GM12878 (cell line): ENCODE measurements at regions not wholly inside any gene's neighbourhood (a gene's known extent, or its start where the extent isn't known, plus 50 kb on each side); places are given as distances from the start of the nearest gene placed in this dataset.

Experiments
- ATAC-seq: fragments of 200-7000 bp; cut with Tn5 transposase; 3 replicates; pipeline ENCODE4 v1.9.1; 2020; ENCODE audit warnings: mild to moderate bottlenecking, moderate library complexity
- BruUV-seq: library from RNA; stranded (reverse); fragments of 400-500 nt; replicated peaks from 2 replicates; lab custom pipeline; 2021; lab: Mats Ljungman, UMichigan
- CTCF ChIA-PET: fragments of 300-600 bp; sonication (Branson Sonifier 250); formaldehyde crosslinking; extraction: SDS; loops from one replicate; lab custom pipeline; 2021; ENCODE audit warnings: inconsistent platforms; lab: Yijun Ruan, JAX
- POLR2A ChIA-PET: fragments of 350-600 bp; formaldehyde crosslinking; extraction: SDS; loops from one replicate; lab custom pipeline; 2021; ENCODE audit warnings: inconsistent platforms; lab: Charles Lee
- RAD21 ChIA-PET: fragments of 300-600 bp; sonication (Branson Sonifier 250); formaldehyde crosslinking; loops from one replicate; lab custom pipeline; 2023; ENCODE audit warnings: antibody characterized with exemption; ENCODE audit not compliant: unreplicated experiment; lab: Charles Lee
- SMC1A ChIA-PET: fragments of 300-600 bp; sonication (Branson Sonifier 250); formaldehyde crosslinking; loops from one replicate; lab custom pipeline; 2023; ENCODE audit not compliant: unreplicated experiment, uncharacterized antibody; lab: Charles Lee
- DNase-seq: peaks from one replicate; pipeline ENCODE4 v3.0.0-alpha.2; 2011; ENCODE audit warnings: low read depth, low spot score
- FAIRE-seq: peaks from 3 replicates; lab custom pipeline; 2011; peaks lifted over from hg19 to GRCh38; lab: Jason Lieb, UNC
- H2AFZ ChIP-seq: 2 replicates; pipeline ENCODE4 v1.6.0; 2011; ENCODE audit warnings: low read depth, low read length, control low read depth; ENCODE audit not compliant: control insufficient read depth
- H3K27ac ChIP-seq: 2 replicates; pipeline ENCODE4 v1.5.1; 2011; ENCODE audit warnings: control low read depth; ENCODE audit not compliant: control insufficient read depth, insufficient read depth
- H3K27me3 ChIP-seq, 2 experiments: replicated peaks in 1 of 2; 2 replicates each; pipeline versions ENCODE4 v1.6.0 to v1.6.1; 2011; ENCODE audit warnings: low read length in 1 of 2; ENCODE audit not compliant: control insufficient read depth in 2 of 2, insufficient read depth in 2 of 2
- H3K36me3 ChIP-seq, 2 experiments: 2 replicates each; pipeline ENCODE4 v1.5.1; 2011; ENCODE audit warnings: low read length in 1 of 2; ENCODE audit not compliant: control insufficient read depth in 2 of 2, insufficient read depth in 2 of 2
- H3K4me1 ChIP-seq: 2 replicates; pipeline ENCODE4 v1.6.1; 2011; ENCODE audit warnings: mild to moderate bottlenecking, low read length, moderate library complexity, mixed read lengths; ENCODE audit not compliant: control insufficient read depth, insufficient read depth
- H3K4me2 ChIP-seq: 2 replicates; pipeline ENCODE4 v1.6.0; 2011; ENCODE audit warnings: control low read depth; ENCODE audit not compliant: control insufficient read depth, insufficient read depth
- H3K4me3 ChIP-seq: fragments of 200-600 bp; sonication (generic); 2 replicates; pipeline ENCODE4 v1.5.1; 2016
- H3K79me2 ChIP-seq: 2 replicates; pipeline ENCODE4 v1.6.0; 2011; ENCODE audit warnings: low read length; ENCODE audit not compliant: control insufficient read depth, insufficient read depth
- H3K9ac ChIP-seq: 2 replicates; pipeline ENCODE4 v1.8.0; 2011; ENCODE audit warnings: low read length, control low read depth, mixed read lengths; ENCODE audit not compliant: control insufficient read depth, insufficient read depth
- H3K9me3 ChIP-seq: replicated peaks from 3 replicates; pipeline ENCODE4 v1.5.1; 2011; ENCODE audit warnings: mild to moderate bottlenecking, low read length; ENCODE audit not compliant: control insufficient read depth, insufficient read depth
- H4K20me1 ChIP-seq: 2 replicates; pipeline ENCODE4 v1.6.0; 2011; ENCODE audit not compliant: control insufficient read depth, insufficient read depth
- ATF2 ChIP-seq: IDR thresholded peaks from 2 replicates; pipeline ENCODE4 v1.6.1; 2012; ENCODE audit warnings: low read length, inconsistent platforms
- IKZF1 ChIP-seq: fragments of 450-650 bp; conservative IDR thresholded peaks from 2 replicates; pipeline ENCODE4 v1.6.1; 2017; ENCODE audit warnings: antibody characterized with exemption, mild to moderate bottlenecking
- MTA3 ChIP-seq: IDR thresholded peaks from 2 replicates; pipeline ENCODE4 v1.6.1; 2012; ENCODE audit warnings: low read length, inconsistent platforms, borderline replicate concordance
- MYC ChIP-seq: IDR thresholded peaks from 2 replicates; pipeline ENCODE4 v1.6.1; 2011; ENCODE audit warnings: mild to moderate bottlenecking, low read length, moderate library complexity, inconsistent platforms; ENCODE audit not compliant: insufficient read depth, insufficient replicate concordance, insufficient read length, severe bottlenecking
- RBBP5 ChIP-seq: fragments of 200-600 bp; sonication (generic); conservative IDR thresholded peaks from 2 replicates; pipeline ENCODE4 v1.6.1; 2016
- SKIL ChIP-seq: fragments of 450-650 bp; IDR thresholded peaks from 2 replicates; pipeline ENCODE4 v1.6.1; 2017; ENCODE audit warnings: mild to moderate bottlenecking, low read depth, inconsistent platforms; ENCODE audit not compliant: poor library complexity, severe bottlenecking
- SPI1 ChIP-seq: IDR thresholded peaks from 2 replicates; pipeline ENCODE4 v1.6.1; 2011; ENCODE audit warnings: low read depth, mild to moderate bottlenecking, low read length, moderate library complexity, borderline replicate concordance; ENCODE audit not compliant: insufficient read depth
- STAT1 ChIP-seq: fragments of 450-650 bp; conservative IDR thresholded peaks from 2 replicates; pipeline ENCODE4 v1.6.1; 2014; ENCODE audit warnings: antibody characterized with exemption, mild to moderate bottlenecking
- SUPT20H ChIP-seq: IDR thresholded peaks from 2 replicates; pipeline ENCODE4 v1.6.1; 2011; ENCODE audit warnings: low read depth, mild to moderate bottlenecking, low read length, moderate library complexity, borderline replicate concordance; ENCODE audit not compliant: control insufficient read depth
- ZBED1 ChIP-seq: IDR thresholded peaks from 2 replicates; pipeline ENCODE4 v1.6.1; 2016; ENCODE audit warnings: borderline replicate concordance
- ZBTB33 ChIP-seq: fragments of 450-650 bp; IDR thresholded peaks from 2 replicates; pipeline ENCODE4 v1.6.1; 2017; ENCODE audit warnings: mild to moderate bottlenecking
- WGBS: methylation state at CpG from one replicate; pipeline ENCODE4 v1.1.6; 2016; ENCODE audit warnings: low lambda C conversion rate; ENCODE audit not compliant: insufficient replicate concordance, insufficient coverage; ENCODE audit errors: missing lambda C conversion rate; 5-methylcytosine and 5-hydroxymethylcytosine counted together
- in situ Hi-C: fragments of 300-500 bp; cut with MboI; formaldehyde crosslinking; loops from 9 replicates; pipeline ENCODE4 v1.14.3; 2018; ENCODE audit warnings: mixed read lengths
- intact Hi-C: fragments of 100-400 bp; cut with micrococcal nuclease; formaldehyde crosslinking; loops from one replicate; pipeline ENCODE4 v1.14.2; 2022; ENCODE audit not compliant: unreplicated experiment

- TF ChIP-seq IKZF1 (no peak), SKIL (no peak), SPI1 (no peak)
These were observed 168.0 kb upstream of the LRFN2 start (continued) for GRCh38 chr6:40755046-40755681.

GRCh38 chr6:40754461-40755045 lies 167.4 kb upstream of the LRFN2 start:
- no peaks in the 10 kb centered on the region for H3K36me3 ChIP-seq
- no peak overlapping the region for H2AFZ ChIP-seq
- ChIA-PET RAD21 (no interaction called here), CTCF (no interaction called here), POLR2A (no interaction called here), SMC1A (no interaction called here)
- no peak overlapping the region for H3K27ac ChIP-seq
- 41% methylated on average over 27 of the region's 30 CpGs for WGBS
- no peak overlapping the region for H3K9ac ChIP-seq
- TF ChIP-seq ZBTB33 (no peak), ATF2 (no peak), MYC (no peak), SUPT20H (no peak), ZBED1 (no peak), RBBP5 (no peak), MTA3 (no peak), STAT1 (no peak)
- no peaks in the 10 kb centered on the region for H4K20me1 ChIP-seq
- no peaks in the 10 kb centered on the region for H3K4me1 ChIP-seq
- H3K79me2 ChIP-seq, result no peaks in the 10 kb centered on the region
- FAIRE-seq, result no peak
- peaks cover 4 to 23% of the 10 kb centered on the region in 2 experiments for H3K27me3 ChIP-seq
- no TSS peak for BruUV-seq
- intact Hi-C loops, result no loop called here
- no peak for ATAC-seq
- in situ Hi-C loops, result no loop called here
- H3K9me3 ChIP-seq, result no peaks in the 10 kb centered on the region
- H3K4me3 ChIP-seq, result no peak overlapping the region
- no peak overlapping the region for H3K4me2 ChIP-seq
- DNase-seq, result no peak
